CD4-positive, alpha-beta T cell treated with Interleukin-4 for 4 hours (primary cell): ENCODE measurements at regions not wholly inside any gene's neighbourhood (a gene's known extent, or its start where the extent isn't known, plus 50 kb on each side); places are given as distances from the start of the nearest gene placed in this dataset.
"Not testable (repeated sequence)": the region's sequence is repeated elsewhere in the genome, so short reads cannot be mapped to it uniquely, and the experiment has no call there.

ENCODE experiments used
- DNase-seq: peaks from one replicate; pipeline ENCODE4 v3.0.0-alpha.2; 2020

DNA sequence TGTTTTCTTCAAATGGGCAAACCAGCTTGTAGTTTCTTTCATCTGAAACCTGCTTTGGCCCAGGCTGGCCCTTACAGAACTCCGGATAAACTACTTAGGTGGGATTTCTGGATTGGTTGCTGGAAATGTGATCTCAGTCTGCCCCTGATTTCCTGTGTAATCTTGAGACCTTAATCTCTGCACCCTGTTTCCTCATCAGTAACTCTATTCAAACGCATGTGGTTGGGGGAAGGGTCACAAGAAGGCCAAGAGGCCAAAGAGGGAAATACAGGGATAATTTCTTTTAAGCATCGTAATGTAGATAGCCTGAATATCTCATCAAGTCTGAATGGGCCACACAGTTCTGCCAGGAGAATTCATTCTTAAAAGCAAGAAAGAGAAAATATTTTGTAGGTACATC is 483.6 kb downstream of the LTN1 start:
- no peak for DNase-seq

GRCh38 chr21:28508126-28508525 is 484.6 kb downstream of the LTN1 start:
- no peak for DNase-seq

GRCh38 chr21:28496517-28496916 is 496.2 kb downstream of the LTN1 start:
- DNase-seq = no peak

DNA sequence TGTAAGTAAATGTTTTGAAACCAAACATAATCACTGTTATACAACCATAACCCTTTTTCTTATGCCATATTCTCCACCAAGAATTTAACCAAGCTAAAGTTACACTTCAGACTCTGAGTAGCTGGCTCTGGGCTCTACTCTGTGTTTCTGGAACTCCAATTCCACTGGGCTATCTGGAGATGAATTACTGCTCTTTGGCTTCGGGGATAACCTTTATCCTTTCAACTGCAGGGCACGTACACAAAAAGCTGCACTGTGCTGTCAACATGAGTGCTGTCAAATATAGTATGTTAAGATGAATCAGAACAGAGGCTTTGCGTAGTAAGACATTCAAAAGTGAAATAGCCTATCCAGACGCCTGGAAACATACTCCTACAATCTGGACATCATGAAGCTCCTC is 500.6 kb downstream of the LTN1 start:
- DNase-seq = no peak

DNA sequence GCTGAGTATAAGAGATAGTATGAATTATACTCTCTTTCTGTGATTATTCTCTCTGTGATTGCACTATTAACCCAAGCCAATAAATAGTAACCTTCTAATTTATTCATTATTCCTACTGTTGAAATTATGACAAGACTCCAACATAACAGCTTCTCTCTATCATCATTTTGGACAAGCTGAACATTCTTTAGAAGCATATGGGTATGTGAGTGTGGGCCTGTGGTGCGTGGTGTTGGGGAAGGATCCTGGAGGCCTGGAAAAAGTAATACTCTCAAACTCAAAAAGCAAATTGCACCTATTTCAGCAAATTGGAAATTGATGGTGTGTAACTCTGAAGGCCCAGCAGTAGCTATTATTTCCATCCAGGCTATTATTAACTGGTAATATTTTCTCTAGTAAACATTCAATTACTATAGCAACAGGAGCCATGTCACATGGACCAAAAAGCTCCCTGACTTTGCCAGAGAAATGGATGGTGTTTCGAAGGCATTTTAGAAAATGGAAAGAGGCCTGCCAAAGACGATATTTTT is 502.8 kb downstream of the LTN1 start:
- DNase-seq = no peak

DNA sequence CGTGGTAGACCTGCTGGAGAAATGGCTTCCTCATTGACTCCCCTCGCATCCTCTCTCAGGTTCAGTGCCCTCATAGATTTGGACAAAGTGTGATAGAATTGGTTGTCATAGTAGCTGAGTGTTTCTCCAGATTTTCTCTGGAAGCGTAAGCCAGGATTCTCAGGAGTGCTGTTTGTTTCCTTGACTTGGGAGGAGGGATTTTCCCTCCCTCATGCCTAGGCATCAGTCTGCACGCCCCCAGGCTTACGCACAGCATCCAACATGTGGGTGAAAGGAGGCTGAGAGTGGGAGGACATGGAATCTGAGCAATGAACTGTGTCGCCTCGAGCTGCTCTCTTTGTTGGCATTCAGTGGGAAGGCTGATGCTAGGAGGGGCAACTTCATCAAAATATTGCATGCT is 503.5 kb downstream of the LTN1 start:
- DNase-seq = no peak

GRCh38 chr21:28487455-28488070 is 505.1 kb downstream of the LTN1 start:
- no peak for DNase-seq

- DNase-seq = no peak
These were observed 507.2 kb downstream of the LTN1 start for GRCh38 chr21:28485301-28486022.

GRCh38 chr21:28483301-28484035 is 509.2 kb downstream of the LTN1 start:
- no peak for DNase-seq

GRCh38 chr21:28482657-28483056 is 510.0 kb downstream of the LTN1 start:
- DNase-seq = no peak

GRCh38 chr21:28480470-28480869 is 512.2 kb downstream of the LTN1 start:
- DNase-seq = no peak

DNA sequence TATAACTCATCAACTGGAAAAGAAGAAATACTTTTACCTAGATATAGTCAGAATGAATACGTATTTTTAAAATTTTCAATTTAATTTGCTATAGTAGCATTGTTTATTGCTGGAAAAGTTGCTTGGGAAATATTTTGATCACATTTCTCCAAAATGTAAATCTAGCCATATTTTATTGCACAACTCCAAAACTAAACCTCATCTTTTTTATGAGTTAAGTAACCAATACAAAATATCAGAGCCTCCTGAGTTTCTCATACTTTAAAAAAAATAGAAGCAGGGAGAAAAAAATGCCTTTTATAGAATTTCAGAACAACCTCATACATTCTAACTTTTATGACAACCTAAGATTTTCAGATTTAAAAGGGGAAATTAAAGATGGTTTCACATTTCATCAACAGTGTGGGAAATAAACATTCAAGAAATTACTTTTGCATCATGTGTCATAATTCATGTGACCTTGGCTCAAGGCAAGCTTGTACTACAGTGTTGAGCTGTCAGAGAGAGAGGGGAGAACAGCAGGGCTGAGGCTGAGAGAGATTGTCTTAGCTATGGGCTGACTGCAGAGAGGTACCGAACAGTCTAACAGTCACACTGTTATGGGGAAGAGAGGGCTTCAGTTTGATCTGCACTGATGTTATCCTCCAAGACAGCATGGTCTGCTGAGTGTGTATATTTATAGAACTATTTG is 519.0 kb downstream of the LTN1 start:
- DNase-seq = no peak

DNA sequence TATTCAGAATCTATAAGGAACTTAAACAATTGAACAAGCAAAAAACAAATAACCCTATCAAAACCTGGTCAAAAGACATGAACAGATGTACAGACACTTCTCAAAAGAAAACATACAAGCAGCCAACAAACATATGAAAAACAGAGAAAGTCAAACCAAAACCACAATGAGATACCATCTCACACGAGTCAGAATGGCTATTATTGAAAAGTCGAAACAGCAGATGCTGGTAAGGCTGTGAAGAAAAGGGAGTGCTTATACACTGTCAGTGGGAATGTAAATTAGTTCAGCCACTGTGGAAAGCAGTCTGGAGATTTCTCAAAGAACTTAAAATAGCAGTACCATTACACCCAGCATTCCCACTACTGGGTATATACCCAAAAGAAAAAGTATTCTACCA is 520.1 kb downstream of the LTN1 start:
- not testable (repeated sequence) for DNase-seq

- DNase-seq = no peak
These were observed 527.7 kb downstream of the LTN1 start for GRCh38 chr21:28464988-28465387.

- no peak for DNase-seq
These were observed 528.6 kb downstream of the LTN1 start for GRCh38 chr21:28464095-28464494.

DNA sequence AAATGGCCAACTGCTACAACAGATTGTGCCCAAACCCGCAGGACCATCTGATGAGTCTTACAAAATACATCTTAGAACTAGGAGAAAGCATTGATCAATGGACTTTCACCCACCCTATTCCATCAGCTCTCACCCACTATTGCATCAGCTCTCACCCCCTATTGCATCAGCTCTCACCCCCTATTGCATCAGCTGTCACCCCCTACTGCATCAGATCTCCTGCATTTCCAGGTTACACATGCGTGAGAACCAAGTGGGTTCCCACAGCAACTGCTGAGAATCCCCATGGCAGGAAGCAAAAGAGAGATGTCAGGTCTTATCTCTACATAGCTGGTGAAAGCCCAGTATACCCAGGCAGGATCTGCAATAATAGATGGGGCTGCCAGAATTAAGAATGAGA is 533.5 kb downstream of the LTN1 start:
- DNase-seq = no peak

DNA sequence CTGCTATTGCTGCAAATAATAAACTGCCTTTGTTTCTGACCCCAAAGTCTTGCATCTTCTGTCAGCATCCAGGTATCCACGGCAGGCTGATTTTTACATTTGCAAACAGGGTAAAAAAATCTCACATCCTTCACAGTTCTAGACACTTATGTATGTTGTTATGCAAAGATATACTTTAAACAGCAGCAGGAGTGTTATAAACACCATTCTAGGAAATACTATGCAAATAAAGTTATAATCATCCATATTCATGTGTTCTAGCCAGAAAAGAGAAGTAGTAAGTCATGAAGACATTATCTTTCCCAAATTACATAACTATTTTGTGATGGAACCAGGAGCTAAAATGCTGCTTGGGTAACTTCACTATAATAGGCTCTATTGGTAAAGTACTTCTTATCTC is 534.2 kb downstream of the LTN1 start:
- DNase-seq = no peak

GRCh38 chr21:28455253-28455600 is 537.5 kb downstream of the LTN1 start:
- DNase-seq = no peak

DNA sequence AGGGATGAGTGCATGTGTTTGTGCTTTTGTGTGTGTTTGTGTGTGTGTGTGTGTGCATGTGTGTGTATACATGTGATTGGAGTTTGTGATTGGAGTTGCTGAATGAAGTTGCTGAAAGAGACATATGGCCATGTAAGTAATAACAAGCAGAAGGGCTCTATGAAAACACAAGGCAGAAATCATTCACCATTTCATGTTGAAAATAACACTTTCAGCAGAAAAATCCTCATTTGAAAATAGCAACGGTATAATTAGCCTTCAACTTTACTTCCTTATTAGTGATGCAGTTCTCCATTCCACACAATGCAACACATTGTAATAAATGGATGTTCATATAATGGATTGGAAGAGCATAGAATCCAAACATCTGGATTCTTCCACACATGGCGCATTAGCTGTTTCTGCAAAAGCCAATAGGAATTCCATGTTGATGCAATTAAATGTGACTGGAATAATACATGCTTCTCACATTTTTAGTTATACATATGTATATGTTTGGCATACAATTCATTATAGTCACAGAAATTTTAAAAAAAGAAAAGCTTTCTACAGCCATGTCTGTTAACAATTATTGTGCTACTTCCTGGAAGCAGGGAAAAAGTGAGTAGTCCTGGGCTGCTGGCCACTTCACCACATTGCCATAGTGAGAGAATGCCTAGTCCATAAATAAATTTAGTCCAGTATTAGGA is 538.0 kb downstream of the LTN1 start:
- no peak for DNase-seq

- no peak for DNase-seq
These were observed 545.2 kb downstream of the LTN1 start for GRCh38 chr21:28447462-28447861.

- no peak for DNase-seq
These were observed 547.4 kb downstream of the LTN1 start for GRCh38 chr21:28445141-28445830.

- no peak for DNase-seq
These were observed 548.1 kb downstream of the LTN1 start for GRCh38 chr21:28444557-28444956.
